ENCODE measurements at regions not wholly inside any gene's neighbourhood (a gene's known extent, or its start where the extent isn't known, plus 50 kb on each side); places are given as distances from the start of the nearest gene placed in this dataset.
A peak's percentile ranks its signal among the peaks of the same experiment; 100 is the strongest.

DNA sequence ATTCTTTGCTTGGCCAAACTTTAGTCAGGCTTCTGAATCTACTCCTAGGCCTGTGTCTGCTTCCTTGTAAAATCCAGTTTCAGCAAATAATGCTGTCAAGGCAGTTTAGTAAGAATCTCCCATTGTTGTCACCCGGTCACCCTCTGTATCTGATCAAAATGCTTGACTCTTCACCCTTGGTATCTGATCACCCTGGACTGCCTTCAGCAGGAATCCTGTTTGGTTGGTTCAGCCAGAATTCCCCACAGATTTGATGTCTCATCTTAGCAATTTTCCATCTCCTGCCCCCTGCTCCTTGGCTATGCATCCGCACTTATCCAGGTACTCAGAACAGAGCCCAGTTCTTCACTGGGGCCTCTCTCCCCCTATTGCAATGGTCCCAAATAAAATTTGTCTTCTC, 172.4 kb upstream of the UBL3 start:
- H3K27ac ChIP-seq = no peak overlapping the region
- H3K9me3 ChIP-seq (replicated peaks in 1 of 11) = peaks cover 0 to 9% (median 0%) of the 10 kb centered on the region in 11 experiments; a peak in 1 of 22 replicates
- no peak overlapping the region for H3K4me3 ChIP-seq
- no peak for TF ChIP-seq Cebpa-rat (IDR thresholded peaks at IDR 0.05)
- H4K20me1 ChIP-seq = no peaks in the 10 kb centered on the region
- H3K4me2 ChIP-seq = no peak overlapping the region
- no peak overlapping the region for H3K9ac ChIP-seq
- H3K36me3 ChIP-seq = no peaks in the 10 kb centered on the region
- H3K27me3 ChIP-seq = no peaks in the 10 kb centered on the region
- H3K4me1 ChIP-seq = peaks cover 8 to 14% (median 11%) of the 10 kb centered on the region in 10 experiments; a peak in 18 of 20 replicates

DNA sequence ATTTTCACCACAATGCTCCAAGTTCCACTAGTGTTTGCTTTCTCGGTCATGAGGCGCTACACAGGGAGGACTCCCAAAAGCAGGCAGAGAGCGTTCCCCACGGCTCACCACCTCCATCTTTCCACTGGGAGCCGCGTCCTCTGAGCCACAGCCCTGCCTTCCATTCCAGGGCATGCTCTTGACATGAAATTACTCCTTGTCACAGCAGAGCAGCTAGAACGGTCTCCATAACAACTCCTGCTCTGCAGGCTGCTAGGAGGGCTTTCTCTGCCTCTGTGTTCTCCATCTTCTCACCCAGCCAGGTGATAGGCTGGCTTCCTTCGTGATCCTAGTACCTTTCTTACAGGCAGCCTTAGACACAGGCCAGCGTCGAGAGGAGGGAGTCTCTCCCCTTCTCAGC, 171.8 kb upstream of the UBL3 start:
- no peak for TF ChIP-seq Cebpa-rat (IDR thresholded peaks at IDR 0.05)
- H3K4me2 ChIP-seq = no peak overlapping the region
- H3K4me1 ChIP-seq = peaks cover 8 to 14% (median 11%) of the 10 kb centered on the region in 10 experiments; a peak in 18 of 20 replicates
- H3K27me3 ChIP-seq = no peaks in the 10 kb centered on the region
- no peaks in the 10 kb centered on the region for H4K20me1 ChIP-seq
- H3K36me3 ChIP-seq = no peaks in the 10 kb centered on the region
- no peak overlapping the region for H3K9ac ChIP-seq
- no peak overlapping the region for H3K27ac ChIP-seq
- H3K4me3 ChIP-seq = no peak overlapping the region
- peaks cover 0 to 9% (median 0%) of the 10 kb centered on the region in 11 experiments; a peak in 2 of 22 replicates for H3K9me3 ChIP-seq (replicated peaks in 1 of 11)

- H3K27me3 ChIP-seq = no peaks in the 10 kb centered on the region
- no peaks in the 10 kb centered on the region for H3K36me3 ChIP-seq
- peaks cover 0 to 9% (median 0%) of the 10 kb centered on the region in 11 experiments; a peak in 2 of 22 replicates for H3K9me3 ChIP-seq (replicated peaks in 1 of 11)
- peaks cover 8 to 14% (median 11%) of the 10 kb centered on the region in 10 experiments; a peak in 18 of 20 replicates for H3K4me1 ChIP-seq
- no peaks in the 10 kb centered on the region for H4K20me1 ChIP-seq
- no peak overlapping the region for H3K27ac ChIP-seq
- peak overlapping the region in 10 of 11 experiments; percentile 3 to 44 (median 26); a peak in 15 of 22 replicates for H3K4me2 ChIP-seq
- no peak overlapping the region for H3K9ac ChIP-seq
- no peak for TF ChIP-seq Cebpa-rat (IDR thresholded peaks at IDR 0.05)
- H3K4me3 ChIP-seq = no peak overlapping the region
Observed at GRCh38 chr13:30021611-30022010, 171.2 kb upstream of the UBL3 start.

GRCh38 chr13:30020726-30021312, 170.4 kb upstream of the UBL3 start:
- no peak overlapping the region for H3K9ac ChIP-seq
- peak overlapping the region in 10 of 11 experiments; percentile 3 to 44 (median 26); a peak in 13 of 22 replicates for H3K4me2 ChIP-seq
- H3K4me3 ChIP-seq = no peak overlapping the region
- no peaks in the 10 kb centered on the region for H4K20me1 ChIP-seq
- H3K4me1 ChIP-seq = peaks cover 8 to 14% (median 11%) of the 10 kb centered on the region in 10 experiments; a peak in 18 of 20 replicates
- H3K27ac ChIP-seq = no peak overlapping the region
- TF ChIP-seq Cebpa-rat (IDR thresholded peaks at IDR 0.05) = no peak
- no peaks in the 10 kb centered on the region for H3K27me3 ChIP-seq
- H3K36me3 ChIP-seq = no peaks in the 10 kb centered on the region
- peaks cover 0 to 9% (median 0%) of the 10 kb centered on the region in 11 experiments; a peak in 2 of 22 replicates for H3K9me3 ChIP-seq (replicated peaks in 1 of 11)

DNA sequence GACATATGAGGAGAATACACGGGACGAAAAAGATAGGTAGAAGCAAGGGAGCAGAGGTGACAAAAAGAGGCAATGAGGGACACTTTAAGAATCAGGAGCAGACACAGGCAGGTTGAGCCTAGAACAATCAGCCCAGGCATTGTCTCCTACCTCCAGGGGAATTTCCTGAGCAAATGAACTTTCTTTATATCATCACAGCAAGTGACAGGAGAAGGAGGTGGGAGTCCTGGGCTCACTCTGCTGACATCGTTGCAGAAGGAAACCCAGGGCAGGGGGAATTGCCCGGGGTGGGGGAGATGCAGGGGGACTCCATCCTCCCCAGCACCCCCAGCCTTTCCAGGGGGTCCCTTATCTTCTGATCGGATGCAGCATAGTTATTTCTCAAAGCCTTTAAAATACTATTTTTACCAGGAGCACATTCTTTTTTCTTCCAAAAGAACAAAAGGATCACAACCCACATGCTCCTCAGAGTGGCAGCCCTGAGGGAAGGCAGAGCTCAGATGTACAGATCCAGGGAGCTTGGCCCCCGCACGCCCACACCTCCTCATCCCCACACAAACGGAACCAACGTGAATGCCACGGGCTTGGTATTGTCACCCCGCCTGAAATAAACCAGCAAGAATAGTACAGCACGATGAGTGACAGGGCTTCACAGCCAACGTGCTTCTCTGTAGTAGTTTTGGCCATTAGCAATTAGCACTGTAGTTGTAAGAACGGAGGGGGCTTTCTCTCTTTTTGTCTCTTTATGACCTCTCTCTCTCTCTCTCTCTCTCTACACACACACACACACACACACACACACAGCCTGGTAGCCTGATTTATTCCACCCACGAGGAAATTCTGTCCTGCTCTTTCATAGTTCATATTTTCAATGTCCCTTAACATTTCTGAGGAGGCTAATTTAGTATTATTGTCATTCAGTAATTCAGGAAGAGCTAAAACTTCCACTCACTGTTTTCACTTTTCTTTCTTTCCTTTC, 169.5 kb upstream of the UBL3 start:
- H3K9me3 ChIP-seq (replicated peaks in 1 of 11) = peaks cover 0 to 9% (median 0%) of the 10 kb centered on the region in 11 experiments; a peak in 2 of 22 replicates
- no peak overlapping the region for H3K9ac ChIP-seq
- no peak overlapping the region for H3K4me3 ChIP-seq
- peaks cover 8 to 14% (median 11%) of the 10 kb centered on the region in 10 experiments; a peak in 18 of 20 replicates for H3K4me1 ChIP-seq
- no peaks in the 10 kb centered on the region for H4K20me1 ChIP-seq
- H3K4me2 ChIP-seq = no peak overlapping the region
- H3K36me3 ChIP-seq = no peaks in the 10 kb centered on the region
- no peak for TF ChIP-seq Cebpa-rat (IDR thresholded peaks at IDR 0.05)
- no peaks in the 10 kb centered on the region for H3K27me3 ChIP-seq
- H3K27ac ChIP-seq = no peak overlapping the region

GRCh38 chr13:30017880-30018279, 167.5 kb upstream of the UBL3 start:
- no peaks in the 10 kb centered on the region; a peak in 1 of 22 replicates for H3K9me3 ChIP-seq (replicated peaks in 1 of 11)
- H3K4me2 ChIP-seq = no peak overlapping the region
- H3K4me3 ChIP-seq = no peak overlapping the region
- no peaks in the 10 kb centered on the region for H3K27me3 ChIP-seq
- H3K27ac ChIP-seq = no peak overlapping the region
- peaks cover 8 to 14% (median 11%) of the 10 kb centered on the region in 10 experiments; a peak in 18 of 20 replicates for H3K4me1 ChIP-seq
- H3K9ac ChIP-seq = no peak overlapping the region
- no peaks in the 10 kb centered on the region for H3K36me3 ChIP-seq
- H4K20me1 ChIP-seq = no peaks in the 10 kb centered on the region
- no peak for TF ChIP-seq Cebpa-rat (IDR thresholded peaks at IDR 0.05)

DNA sequence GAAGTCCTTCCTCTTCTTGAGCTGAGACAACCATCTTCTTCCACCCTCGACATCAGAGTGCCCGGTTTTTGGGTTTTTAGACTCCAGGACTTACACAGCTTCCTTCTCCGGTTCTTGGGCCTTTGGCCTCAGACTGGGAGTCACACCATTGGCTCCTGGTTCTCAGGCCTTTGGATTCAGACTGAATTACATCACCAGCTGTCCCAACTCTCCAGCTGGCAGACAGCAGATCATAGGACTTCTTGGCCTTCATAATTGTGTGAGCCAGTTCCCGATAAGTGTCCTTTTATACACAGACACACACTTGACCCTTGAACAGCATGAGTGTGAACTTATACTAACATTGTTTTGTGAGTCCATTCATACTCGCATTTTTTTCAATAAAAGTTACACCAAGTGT, 166.0 kb upstream of the UBL3 start:
- Histone ChIP-seq H3K9me3 (replicated peaks in 1 of 11) (no peaks in the 10 kb centered on the region; a peak in 1 of 22 replicates), H3K4me2 (no peak overlapping the region), H3K4me1 (peaks cover 5 to 10% (median 6%) of the 10 kb centered on the region in 10 experiments; a peak in 18 of 20 replicates), H3K36me3 (no peaks in the 10 kb centered on the region), H3K27me3 (no peaks in the 10 kb centered on the region), H3K9ac (no peak overlapping the region), H4K20me1 (no peaks in the 10 kb centered on the region), H3K27ac (no peak overlapping the region), H3K4me3 (no peak overlapping the region)
- no peak for TF ChIP-seq Cebpa-rat (IDR thresholded peaks at IDR 0.05)

- H4K20me1 ChIP-seq = no peaks in the 10 kb centered on the region
- H3K4me1 ChIP-seq = peaks cover 8 to 26% (median 19%) of the 10 kb centered on the region in 10 experiments
- no peak overlapping the region for H3K9ac ChIP-seq
- H3K27ac ChIP-seq = no peak overlapping the region
- no peak overlapping the region for H3K4me2 ChIP-seq
- H3K4me3 ChIP-seq = no peak overlapping the region
- TF ChIP-seq Cebpa-rat (IDR thresholded peaks at IDR 0.05) = no peak
- H3K9me3 ChIP-seq (replicated peaks in 1 of 11) = no peaks in the 10 kb centered on the region
- H3K36me3 ChIP-seq = no peaks in the 10 kb centered on the region
- H3K27me3 ChIP-seq = no peaks in the 10 kb centered on the region
Observed at GRCh38 chr13:30009411-30009810, 159.0 kb upstream of the UBL3 start.

DNA sequence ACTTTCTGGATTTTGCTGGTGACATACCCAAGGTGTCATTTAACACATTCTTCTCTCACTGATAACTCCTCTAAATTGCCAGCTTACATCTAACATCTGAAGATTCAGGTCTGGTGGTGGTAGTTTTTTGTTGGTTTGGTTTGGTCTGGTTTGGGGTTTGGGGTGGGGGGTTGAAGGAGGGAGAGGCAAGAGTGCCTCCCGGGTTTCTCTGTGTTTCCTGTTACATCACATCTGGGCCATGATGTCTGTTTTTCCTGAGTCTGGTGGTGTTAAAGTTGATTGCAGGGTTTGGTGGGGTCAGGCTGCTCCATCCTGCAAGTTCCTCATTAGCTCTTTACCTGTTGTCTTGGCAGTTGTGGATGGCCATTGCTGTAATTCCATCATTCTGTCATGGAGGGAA, 155.8 kb upstream of the UBL3 start:
- Histone ChIP-seq H3K4me2 (peak overlapping the region in 9 of 11 experiments; percentile 29 to 58 (median 50); a peak in 16 of 22 replicates), H3K4me1 (peaks cover 16 to 34% (median 26%) of the 10 kb centered on the region in 10 experiments), H3K27me3 (no peaks in the 10 kb centered on the region), H4K20me1 (no peaks in the 10 kb centered on the region), H3K36me3 (no peaks in the 10 kb centered on the region), H3K4me3 (no peak overlapping the region), H3K9me3 (replicated peaks in 1 of 11) (no peaks in the 10 kb centered on the region), H3K27ac (no peak overlapping the region), H3K9ac (no peak overlapping the region)
- no peak for TF ChIP-seq Cebpa-rat (IDR thresholded peaks at IDR 0.05)

Data from BLaER1 treated with 17β-estradiol and CSF1 and Interleukin-3, amounts not matched to agents 10 nM and 100 nM (cell line).